K562 (cell line): ENCODE measurements at regions not wholly inside any gene's neighbourhood (a gene's known extent, or its start where the extent isn't known, plus 50 kb on each side); places are given as distances from the start of the nearest gene placed in this dataset.
A peak's percentile ranks its signal among the peaks of the same experiment; 100 is the strongest.

Source experiments
- ATAC-seq: fragments of 200-7000 bp; cut with Tn5 transposase; 3 replicates; pipeline ENCODE4 v1.9.1; 2020; ENCODE audit warnings: moderate library complexity
- BruUV-seq: library from RNA; stranded (reverse); fragments of 400-500 nt; replicated peaks from 2 replicates; lab custom pipeline; 2021; lab: Mats Ljungman, UMichigan
- CTCF ChIA-PET: fragments of 300-600 bp; formaldehyde crosslinking; extraction: SDS; loops from one replicate; lab custom pipeline; 2021; ENCODE audit warnings: low intra/inter-chr PET ratio; lab: Yijun Ruan, JAX
- POLR2A ChIA-PET: fragments of 300-600, 350-650 bp; sonication (Branson Sonifier 250); formaldehyde crosslinking; extraction: SDS; loops from one replicate; lab custom pipeline; 2021; ENCODE audit warnings: antibody characterized with exemption, inconsistent platforms; lab: Yijun Ruan, JAX
- DNase-seq, 4 experiments: peaks; one replicate each; pipeline versions ENCODE4 v3.0.0 to v3.0.0-alpha.2; 2011 to 2018; ENCODE audit warnings: low spot score in 3 of 4, mixed read lengths in 3 of 4; ENCODE audit errors: extremely low read depth in 1 of 4
- FAIRE-seq: peaks from 2 replicates; lab custom pipeline; 2011; peaks lifted over from hg19 to GRCh38; lab: Jason Lieb, UNC
- H2AFZ ChIP-seq: 2 replicates; pipeline ENCODE4 v1.6.0; 2011; ENCODE audit warnings: low read depth, low read length, control low read depth, inconsistent platforms
- H3K27ac ChIP-seq: fragments of 200-600 bp; 3 replicates; pipeline ENCODE4 v1.8.0; 2011; ENCODE audit warnings: low read depth, mild to moderate bottlenecking, control low read depth, inconsistent platforms, low read length, moderate library complexity, mixed read lengths; ENCODE audit errors: extremely low read depth
- H3K27me3 ChIP-seq, 2 experiments: fragments of 300-600 bp in 1 of 2; 2 replicates in 1 of 2; 3 replicates in 1 of 2; pipeline versions ENCODE4 v1.6.0 to v1.8.0; 2011; ENCODE audit warnings: inconsistent platforms in 2 of 2, low read length in 2 of 2, mild to moderate bottlenecking in 1 of 2, mixed read lengths in 1 of 2, moderate library complexity in 1 of 2; ENCODE audit not compliant: control insufficient read depth in 2 of 2, insufficient read depth in 2 of 2
- H3K36me3 ChIP-seq: fragments of 300-600 bp; 3 replicates; pipeline ENCODE4 v1.8.0; 2011; ENCODE audit warnings: mild to moderate bottlenecking, low read length, inconsistent platforms; ENCODE audit not compliant: control insufficient read depth, insufficient read depth
- H3K4me1 ChIP-seq, 2 experiments: fragments of 200-600 bp in 1 of 2; replicated peaks in 1 of 2; 2 replicates in 1 of 2; 3 replicates in 1 of 2; pipeline versions ENCODE4 v1.5.1 to v1.8.0; 2011; ENCODE audit warnings: inconsistent platforms in 2 of 2, low read length in 2 of 2, mild to moderate bottlenecking in 1 of 2, mixed read lengths in 1 of 2, moderate library complexity in 1 of 2; ENCODE audit not compliant: control insufficient read depth in 2 of 2, insufficient read depth in 2 of 2
- H3K4me2 ChIP-seq: 2 replicates; pipeline ENCODE4 v1.6.1; 2011; ENCODE audit warnings: low read length, control low read depth, inconsistent platforms, mixed read lengths; ENCODE audit not compliant: insufficient read depth
- H3K4me3 ChIP-seq: fragments of 200-600 bp; sonication (generic), shearing (Covaris generic); 2 replicates; pipeline ENCODE4 v1.5.1; 2016; ENCODE audit warnings: control low read depth, inconsistent platforms
- H3K79me2 ChIP-seq: fragments of 200-600 bp; 3 replicates; pipeline ENCODE4 v1.8.0; 2011; ENCODE audit warnings: low read length, inconsistent platforms; ENCODE audit not compliant: control insufficient read depth, insufficient read depth
- H3K9ac ChIP-seq, 2 experiments: 2 replicates each; pipeline versions ENCODE4 v1.6.0 to v1.6.1; 2011; ENCODE audit warnings: low read depth in 2 of 2, low read length in 2 of 2, control low read depth in 1 of 2, inconsistent platforms in 1 of 2, mild to moderate bottlenecking in 1 of 2, mixed read lengths in 1 of 2; ENCODE audit not compliant: insufficient read depth in 1 of 2
- H3K9me1 ChIP-seq: one replicate; pipeline ENCODE4 v1.6.0; 2011; ENCODE audit warnings: inconsistent platforms, mild to moderate bottlenecking, low read length, moderate library complexity; ENCODE audit not compliant: control insufficient read depth, insufficient read depth
- H3K9me3 ChIP-seq: replicated peaks from 2 replicates; pipeline ENCODE4 v1.5.1; 2011; ENCODE audit warnings: low read depth, low read length, inconsistent platforms; ENCODE audit not compliant: control insufficient read depth, insufficient read depth
- H4K20me1 ChIP-seq: replicated peaks from 2 replicates; pipeline ENCODE4 v1.6.1; 2011; ENCODE audit warnings: low read length, inconsistent platforms, mixed read lengths; ENCODE audit not compliant: control insufficient read depth, insufficient read depth
- BRD4 ChIP-seq: fragments of 200-600 bp; sonication (generic); IDR thresholded peaks from 2 replicates; pipeline ENCODE4 v1.6.1; 2017; ENCODE audit warnings: inconsistent platforms
- PPARD ChIP-seq: fragments of 250-450 bp; sonication (Bioruptor Pico); IDR thresholded peaks from 2 replicates; pipeline ENCODE4 v1.8.0; 2022; ENCODE audit warnings: inconsistent platforms, mild to moderate bottlenecking, moderate library complexity
- PRMT5 ChIP-seq: sonication (generic); formaldehyde crosslinking; IDR thresholded peaks from 2 replicates; pipeline ENCODE4 v1.5.0; 2020; ENCODE audit warnings: missing genetic modification reagents
- RBM22 ChIP-seq: fragments of 200-400 bp; formaldehyde crosslinking; IDR thresholded peaks from 2 replicates; pipeline ENCODE4 v1.6.1; 2018; ENCODE audit warnings: low read length, low read depth; ENCODE audit not compliant: poor library complexity, severe bottlenecking
- SOX6 ChIP-seq: fragments of 450-650 bp; IDR thresholded peaks from 2 replicates; pipeline ENCODE4 v1.6.1; 2014; ENCODE audit warnings: mild to moderate bottlenecking
- ZNF175 ChIP-seq: fragments of 200-800 bp; sonication (Bioruptor generic); IDR thresholded peaks from 2 replicates; pipeline ENCODE4 v1.6.1; 2016; ENCODE audit warnings: low read depth, mild to moderate bottlenecking, missing genetic modification characterization, missing compliant biosample characterization
- ZNF696 ChIP-seq: fragments of 250-450 bp; sonication (Bioruptor Pico); conservative IDR thresholded peaks from 2 replicates; pipeline ENCODE4 v1.4.0; 2020; ENCODE audit warnings: mild to moderate bottlenecking, moderate library complexity
- ZNF778 ChIP-seq: fragments of 450-650 bp; formaldehyde crosslinking; IDR thresholded peaks from 2 replicates; pipeline ENCODE4 v1.4.0; 2020; ENCODE audit warnings: mild to moderate bottlenecking, moderate library complexity
- WGBS: fragments of 100-300 bp; shearing (Covaris generic); methylation state at CpG from one replicate; pipeline ENCODE4 v1.1.6; 2016; ENCODE audit warnings: low coverage, mixed read lengths; ENCODE audit not compliant: insufficient coverage; ENCODE audit errors: missing lambda C conversion rate; 5-methylcytosine and 5-hydroxymethylcytosine counted together
- in situ Hi-C: fragments of 300-500 bp; cut with MboI; formaldehyde crosslinking; loops from 4 replicates; pipeline ENCODE4 v1.15.0; 2018; ENCODE audit warnings: inconsistent platforms, mixed read lengths
- intact Hi-C: fragments of 100-400 bp; cut with micrococcal nuclease; formaldehyde crosslinking; loops from 2 replicates; pipeline ENCODE4 v1.14.2; 2022

DNA sequence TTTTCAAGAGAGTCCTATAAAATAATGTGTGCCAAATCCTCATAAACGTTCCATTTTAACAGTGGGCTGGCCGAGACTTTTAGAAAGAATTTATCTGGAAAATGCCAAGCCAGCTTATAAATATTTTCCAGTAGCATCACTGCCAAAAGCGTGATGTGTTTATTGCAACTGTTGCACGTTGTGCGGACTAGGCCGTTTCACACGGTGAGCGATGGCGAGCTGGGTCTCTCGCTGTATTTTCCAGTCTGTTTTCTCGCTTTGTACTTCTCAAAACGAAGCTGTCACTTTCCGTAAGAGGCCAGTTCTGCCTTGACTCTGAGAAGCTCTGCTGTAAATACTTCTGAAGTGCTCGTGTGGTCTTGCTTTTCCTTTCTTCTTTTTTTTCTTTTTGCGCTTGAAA lies 65.0 kb upstream of the ZNF236 start:
- BruUV-seq = no TSS peak
- peaks cover 0 to 5% of the 10 kb centered on the region in 2 experiments; a peak in 3 of 5 replicates for H3K27me3 ChIP-seq

DNA sequence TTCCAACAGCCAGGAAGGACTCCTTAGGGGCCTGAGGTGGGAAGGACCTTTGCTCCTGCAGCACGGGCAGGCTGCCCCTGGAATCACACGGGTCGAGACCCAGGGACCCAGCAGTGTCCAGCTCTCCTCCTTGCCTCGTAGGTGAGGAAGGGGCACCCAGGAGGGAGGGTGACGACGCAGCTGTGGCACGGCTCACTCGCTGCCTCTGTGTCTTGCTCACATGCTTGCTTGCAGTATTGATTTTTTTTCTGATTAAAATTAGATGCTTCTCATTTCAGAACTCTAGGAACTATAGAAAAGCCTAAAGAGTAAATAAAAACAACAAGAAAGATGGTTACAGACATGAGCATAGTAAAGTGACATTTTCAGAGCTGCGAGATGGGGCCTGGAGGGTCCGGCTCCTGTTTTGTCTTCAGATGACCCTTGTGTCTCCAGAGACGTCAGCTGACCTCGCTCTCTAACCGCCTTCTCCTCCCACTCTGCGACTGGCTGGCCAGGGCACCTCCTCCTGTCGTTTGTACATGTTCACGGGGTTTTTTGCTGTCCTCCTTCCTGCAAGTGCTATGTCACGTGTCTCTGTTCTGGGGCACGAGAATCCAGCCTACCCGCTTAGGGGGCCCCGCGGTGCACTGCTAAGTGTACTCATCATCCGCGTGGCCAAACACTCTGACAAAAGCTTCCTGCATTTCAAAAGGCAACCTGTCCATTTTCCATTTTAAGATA lies 65.7 kb upstream of the ZNF236 start:
- peaks cover 0 to 5% of the 10 kb centered on the region in 2 experiments; a peak in 3 of 5 replicates for H3K27me3 ChIP-seq
- H4K20me1 ChIP-seq = no peaks in the 10 kb centered on the region
- no TSS peak for BruUV-seq
- intact Hi-C loops = no loop called here
- FAIRE-seq (no peak), DNase-seq (peak in 1 of 4 experiments; percentile 17), ATAC-seq (peak; percentile 54; the same call in 2 of the 3 replicates)
- H3K4me3 ChIP-seq = no peak overlapping the region
- H3K9ac ChIP-seq = no peak overlapping the region
- H3K27ac ChIP-seq = no peak overlapping the region
- H3K79me2 ChIP-seq = no peaks in the 10 kb centered on the region
- H3K4me2 ChIP-seq = no peak overlapping the region
- H3K9me1 ChIP-seq = no peaks in the 10 kb centered on the region
- peak overlapping the region; percentile 11 for H2AFZ ChIP-seq
- POLR2A ChIA-PET = no interaction called here
- H3K36me3 ChIP-seq = no peaks in the 10 kb centered on the region
- no peaks in the 10 kb centered on the region for H3K9me3 ChIP-seq
- in situ Hi-C loops = no loop called here
- 8% methylated on average over 20 of the region's 23 CpGs for WGBS
- CTCF ChIA-PET = no interaction called here
- H3K4me1 ChIP-seq = peaks cover 0 to 10% of the 10 kb centered on the region in 2 experiments; a peak in 2 of 5 replicates

More for the DNA sequence above, 65.0 kb upstream of the ZNF236 start:
- Histone ChIP-seq H3K9me3 (no peaks in the 10 kb centered on the region), H3K36me3 (no peaks in the 10 kb centered on the region), H3K9me1 (no peaks in the 10 kb centered on the region), H3K79me2 (no peaks in the 10 kb centered on the region), H3K4me2 (no peak overlapping the region), H3K4me3 (no peak overlapping the region), H3K9ac (no peak overlapping the region), H4K20me1 (no peaks in the 10 kb centered on the region), H3K4me1 (peaks cover 0 to 10% of the 10 kb centered on the region in 2 experiments; a peak in 2 of 5 replicates), H2AFZ (no peak overlapping the region), H3K27ac (no peak overlapping the region)
- in situ Hi-C loops = no loop called here
- ATAC-seq (no peak), FAIRE-seq (no peak), DNase-seq (no peak)
- 27% methylated on average over 13 of the region's 15 CpGs for WGBS
- CTCF ChIA-PET = no interaction called here
- TF ChIP-seq SOX6 = no peak
- no peak for TF ChIP-seq ZNF696 (CRISPR knock-in tag)
- TF ChIP-seq RBM22 = no peak
- TF ChIP-seq PPARD (CRISPR knock-in tag) = no peak
- no peak for TF ChIP-seq ZNF175 (CRISPR knock-in tag)
- TF ChIP-seq ZNF778 (CRISPR knock-in tag) = no peak
- TF ChIP-seq BRD4 = no peak
- TF ChIP-seq PRMT5 (CRISPR knock-in tag) = no peak
- POLR2A ChIA-PET = no interaction called here
- intact Hi-C loops = no loop called here
